Activated B cell treated with CpG ODN at 0.5 μM for 24 hours (primary cell): ENCODE measurements at regions not wholly inside any gene's neighbourhood (a gene's known extent, or its start where the extent isn't known, plus 50 kb on each side); places are given as distances from the start of the nearest gene placed in this dataset.

Experiments
- ATAC-seq: fragments of 200-7000 bp; cut with Tn5 transposase; one replicate; pipeline ENCODE4 v1.10.0; 2021; ENCODE audit warnings: low read depth, mild to moderate bottlenecking, moderate library complexity
- CTCF ChIA-PET: fragments of 350-600 bp; sonication (Branson Sonifier 250); formaldehyde crosslinking; loops from one replicate; lab custom pipeline; 2021; ENCODE audit warnings: antibody characterized with exemption; lab: Charles Lee
- POLR2A ChIA-PET: fragments of 350-600 bp; sonication (Branson Sonifier 250); formaldehyde crosslinking; loops from one replicate; lab custom pipeline; 2021; ENCODE audit warnings: antibody characterized with exemption; lab: Charles Lee
- DNase-seq: peaks from one replicate; pipeline ENCODE4 v3.0.0; 2022
- H3K27ac Mint-ChIP-seq: one replicate; pipeline ENCODE4 v1.8.0; 2020; ENCODE audit warnings: mixed read lengths
- H3K27me3 Mint-ChIP-seq: one replicate; pipeline ENCODE4 v1.8.0; 2021; ENCODE audit warnings: mixed read lengths
- H3K36me3 Mint-ChIP-seq: one replicate; pipeline ENCODE4 v1.8.0; 2021; ENCODE audit warnings: low read depth, mixed read lengths
- H3K4me1 Mint-ChIP-seq: one replicate; pipeline ENCODE4 v1.8.0; 2021; ENCODE audit warnings: mixed read lengths
- H3K4me3 Mint-ChIP-seq: one replicate; pipeline ENCODE4 v1.8.0; 2020; ENCODE audit warnings: mild to moderate bottlenecking, mixed read lengths
- H3K9me3 Mint-ChIP-seq: one replicate; pipeline ENCODE4 v1.8.0; 2020; ENCODE audit warnings: mixed read lengths
- CTCF ChIP-seq: fragments of 200-600 bp; IDR thresholded peaks from one replicate; pipeline ENCODE4 v1.8.0; 2022; ENCODE audit warnings: antibody characterized with exemption, mild to moderate bottlenecking
- intact Hi-C: fragments of 100-400 bp; cut with micrococcal nuclease; formaldehyde crosslinking; loops from one replicate; pipeline ENCODE4 v1.15.1; 2024

- no peak for DNase-seq
- Mint-ChIP-seq H3K27me3 (no peaks in the 10 kb centered on the region), H3K4me3 (no peak overlapping the region), H3K36me3 (no peaks in the 10 kb centered on the region), H3K4me1 (no peaks in the 10 kb centered on the region), H3K9me3 (peaks cover 18% of the 10 kb centered on the region), H3K27ac (no peak overlapping the region)
- TF ChIP-seq CTCF, result no peak
- POLR2A ChIA-PET, result no interaction called here
- intact Hi-C loops, result no loop called here
- ATAC-seq, result no peak
- CTCF ChIA-PET, result no interaction called here
Measured at GRCh38 chr10:130393342-130393741, 257.2 kb downstream of the GLRX3 start.

- Mint-ChIP-seq H3K27me3 (no peaks in the 10 kb centered on the region), H3K9me3 (peaks cover 20% of the 10 kb centered on the region), H3K36me3 (no peaks in the 10 kb centered on the region), H3K4me1 (no peaks in the 10 kb centered on the region), H3K4me3 (no peak overlapping the region), H3K27ac (no peak overlapping the region)
- ChIA-PET POLR2A (no interaction called here), CTCF (no interaction called here)
- DNase-seq (no peak), ATAC-seq (no peak)
- intact Hi-C loops, result no loop called here
- TF ChIP-seq CTCF, result no peak
Measured at GRCh38 chr10:130394832-130395231, 258.6 kb downstream of the GLRX3 start.

- H3K4me1 Mint-ChIP-seq, result no peaks in the 10 kb centered on the region
- POLR2A ChIA-PET, result no interaction called here
- DNase-seq, result no peak
- peaks cover 20% of the 10 kb centered on the region for H3K9me3 Mint-ChIP-seq
- no peak for ATAC-seq
- no peaks in the 10 kb centered on the region for H3K36me3 Mint-ChIP-seq
- no peaks in the 10 kb centered on the region for H3K27me3 Mint-ChIP-seq
- intact Hi-C loops, result no loop called here
- no peak for TF ChIP-seq CTCF
- CTCF ChIA-PET, result no interaction called here
- H3K27ac Mint-ChIP-seq, result no peak overlapping the region
- H3K4me3 Mint-ChIP-seq, result no peak overlapping the region
Measured at GRCh38 chr10:130395248-130395936, 259.2 kb downstream of the GLRX3 start.

DNA sequence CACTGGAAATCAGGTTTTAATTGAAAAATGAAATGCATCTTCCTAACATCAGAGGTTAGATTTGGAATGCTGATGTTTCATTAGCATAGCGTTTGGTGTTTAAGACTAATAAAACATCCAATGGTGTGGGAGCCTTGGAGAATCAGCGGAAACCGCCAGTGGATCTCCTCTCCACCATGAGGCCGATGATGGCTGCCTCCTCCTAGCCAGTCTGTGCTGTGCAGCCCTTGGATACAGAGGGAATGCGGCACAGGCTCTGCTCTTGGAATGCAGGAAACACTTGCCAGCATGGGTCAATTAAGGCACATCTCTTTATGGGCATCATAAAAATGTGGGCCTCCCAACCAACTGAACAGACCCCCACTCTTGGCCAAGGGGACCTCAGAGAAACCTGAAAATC, 259.9 kb downstream of the GLRX3 start:
- no peaks in the 10 kb centered on the region for H3K36me3 Mint-ChIP-seq
- H3K4me1 Mint-ChIP-seq, result no peaks in the 10 kb centered on the region
- ATAC-seq, result no peak
- TF ChIP-seq CTCF, result no peak
- no peak for DNase-seq
- no peaks in the 10 kb centered on the region for H3K27me3 Mint-ChIP-seq
- H3K9me3 Mint-ChIP-seq, result peaks cover 20% of the 10 kb centered on the region
- intact Hi-C loops, result no loop called here
- H3K27ac Mint-ChIP-seq, result no peak overlapping the region
- ChIA-PET POLR2A (no interaction called here), CTCF (no interaction called here)
- H3K4me3 Mint-ChIP-seq, result no peak overlapping the region

DNA sequence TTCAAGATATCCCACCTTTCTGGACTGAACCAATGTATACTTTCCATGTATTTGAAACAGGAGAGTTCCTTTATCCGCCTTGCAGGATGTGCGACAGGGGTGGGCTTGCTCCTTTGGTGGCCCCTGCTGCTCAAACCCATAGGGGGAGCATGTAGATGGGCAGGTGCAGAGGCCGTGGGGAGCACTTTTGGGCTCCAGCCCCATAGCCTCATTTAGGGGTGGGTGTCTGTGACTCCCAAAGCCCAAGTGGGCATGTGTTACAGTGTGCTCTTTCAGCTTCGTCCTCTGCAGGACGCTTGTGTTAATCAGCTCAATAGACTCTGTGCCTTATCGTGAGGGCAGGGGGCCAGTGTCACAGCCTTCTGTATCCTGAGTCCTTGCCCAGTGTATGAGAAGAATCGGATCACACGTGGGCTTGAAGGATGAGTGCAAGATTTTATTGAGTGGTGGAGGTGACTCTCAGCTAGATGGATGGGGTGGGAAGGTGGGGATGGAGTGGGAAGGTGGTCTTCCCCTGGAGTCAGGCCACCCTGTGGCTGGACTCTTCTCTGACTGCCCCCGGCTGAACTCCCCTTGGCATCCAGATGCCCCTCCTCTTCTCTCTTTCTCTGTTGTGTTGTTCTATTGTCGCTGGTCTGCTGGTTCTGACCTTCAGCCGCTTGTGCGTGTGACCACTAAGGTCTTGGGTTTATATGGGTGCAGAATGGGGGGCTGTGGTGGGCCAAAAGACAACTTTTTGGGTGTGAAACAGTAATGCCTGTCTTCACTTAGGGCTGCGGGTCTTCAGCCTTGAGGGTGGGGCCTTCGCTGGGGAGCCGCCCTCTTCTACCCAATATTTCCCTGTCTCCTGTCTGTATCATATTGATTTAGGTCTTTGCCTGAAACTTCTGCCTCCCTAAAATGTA, 262.2 kb downstream of the GLRX3 start:
- ChIA-PET CTCF (no interaction called here), POLR2A (no interaction called here)
- ATAC-seq (no peak), DNase-seq (no peak)
- intact Hi-C loops, result no loop called here
- Mint-ChIP-seq H3K9me3 (peaks cover 20% of the 10 kb centered on the region), H3K4me1 (no peaks in the 10 kb centered on the region), H3K27ac (no peak overlapping the region), H3K27me3 (no peaks in the 10 kb centered on the region), H3K36me3 (no peaks in the 10 kb centered on the region), H3K4me3 (no peak overlapping the region)
- no peak for TF ChIP-seq CTCF
